GM23338 (cell line): ENCODE measurements at regions not wholly inside any gene's neighbourhood (a gene's known extent, or its start where the extent isn't known, plus 50 kb on each side); places are given as distances from the start of the nearest gene placed in this dataset.

Experiments
- ATAC-seq: fragments of 200-7000 bp; cut with Tn5 transposase; 3 replicates; pipeline ENCODE4 v1.9.1; 2020
- DNase-seq: peaks from one replicate; pipeline ENCODE4 v3.0.0-alpha.2; 2015; ENCODE audit warnings: low spot score
- H2AFZ ChIP-seq: fragments of 200-600 bp; sonication (generic); 2 replicates; pipeline ENCODE4 v1.8.0; 2016; ENCODE audit warnings: antibody characterized with exemption, mild to moderate bottlenecking, moderate library complexity
- H3F3A ChIP-seq: fragments of 200-600 bp; sonication (generic); replicated peaks from 2 replicates; pipeline ENCODE4 v1.8.0; 2017; ENCODE audit warnings: antibody characterized with exemption, mixed run types, low read depth
- H3K27ac ChIP-seq: fragments of 200-600 bp; sonication (generic); 2 replicates; pipeline ENCODE4 v1.6.1; 2016; ENCODE audit warnings: low read depth
- H3K27me3 ChIP-seq: fragments of 200-600 bp; sonication (generic); 2 replicates; pipeline ENCODE4 v1.8.0; 2016; ENCODE audit warnings: mild to moderate bottlenecking, mixed run types, moderate library complexity; ENCODE audit not compliant: insufficient read depth
- H3K36me3 ChIP-seq: fragments of 200-600 bp; sonication (generic); 2 replicates; pipeline ENCODE4 v1.8.0; 2016; ENCODE audit warnings: mild to moderate bottlenecking; ENCODE audit not compliant: insufficient read depth
- H3K4me1 ChIP-seq: fragments of 200-600 bp; sonication (generic); 2 replicates; pipeline ENCODE4 v1.8.0; 2016; ENCODE audit warnings: mild to moderate bottlenecking, moderate library complexity; ENCODE audit not compliant: insufficient read depth
- H3K4me2 ChIP-seq: fragments of 200-600 bp; sonication (generic); 2 replicates; pipeline ENCODE4 v1.7.1; 2017; ENCODE audit warnings: mixed run types
- H3K4me3 ChIP-seq: fragments of 200-600 bp; sonication (generic); 2 replicates; pipeline ENCODE4 v1.6.1; 2016; ENCODE audit warnings: mixed run types
- H3K79me2 ChIP-seq: fragments of 200-600 bp; sonication (generic); replicated peaks from 2 replicates; pipeline ENCODE4 v1.8.0; 2017; ENCODE audit warnings: mild to moderate bottlenecking; ENCODE audit not compliant: insufficient read depth
- H3K9me2 ChIP-seq: fragments of 200-600 bp; sonication (generic); 2 replicates; pipeline ENCODE4 v1.8.0; 2017; ENCODE audit not compliant: insufficient read depth
- H4K20me1 ChIP-seq: fragments of 200-600 bp; sonication (generic); replicated peaks from 2 replicates; pipeline ENCODE4 v1.8.0; 2017; ENCODE audit warnings: mild to moderate bottlenecking; ENCODE audit not compliant: insufficient read depth
- H3K27ac Mint-ChIP-seq: 2 replicates; pipeline ENCODE4 v1.8.0; 2020; ENCODE audit warnings: inconsistent platforms, mild to moderate bottlenecking, moderate library complexity, mixed read lengths
- H3K27me3 Mint-ChIP-seq: 3 replicates; pipeline ENCODE4 v1.8.0; 2022; ENCODE audit warnings: low read depth, mild to moderate bottlenecking, moderate library complexity, mixed read lengths, inconsistent platforms; ENCODE audit not compliant: insufficient read depth, poor library complexity
- H3K36me3 Mint-ChIP-seq: 3 replicates; pipeline ENCODE4 v1.8.0; 2021; ENCODE audit warnings: low read depth, mild to moderate bottlenecking, inconsistent platforms, moderate library complexity, mixed read lengths
- H3K4me1 Mint-ChIP-seq: 3 replicates; pipeline ENCODE4 v1.8.0; 2020; ENCODE audit warnings: mild to moderate bottlenecking, inconsistent platforms, mixed read lengths
- H3K4me3 Mint-ChIP-seq: 3 replicates; pipeline ENCODE4 v1.8.0; 2021; ENCODE audit warnings: moderate library complexity, mild to moderate bottlenecking, inconsistent platforms, mixed read lengths
- H3K9me3 Mint-ChIP-seq: 3 replicates; pipeline ENCODE4 v1.8.0; 2020; ENCODE audit warnings: moderate library complexity, mild to moderate bottlenecking, inconsistent platforms, mixed read lengths
- EZH2phosphoT487 ChIP-seq: fragments of 200-600 bp; sonication (generic); IDR thresholded peaks from one replicate; pipeline ENCODE4 v1.8.1; 2018; ENCODE audit warnings: antibody characterized with exemption; ENCODE audit not compliant: unreplicated experiment
- NANOG ChIP-seq: IDR thresholded peaks from 2 replicates; pipeline ENCODE4 v1.6.1; 2016; ENCODE audit warnings: antibody characterized with exemption, borderline replicate concordance
- POLR2AphosphoS5 ChIP-seq: IDR thresholded peaks from 2 replicates; pipeline ENCODE4 v1.6.1; 2016; ENCODE audit warnings: antibody characterized with exemption, low read depth
- REST ChIP-seq: IDR thresholded peaks from one replicate; pipeline ENCODE4 v1.6.1; 2018; ENCODE audit warnings: antibody characterized with exemption; ENCODE audit not compliant: unreplicated experiment
- STAT1 ChIP-seq: IDR thresholded peaks from one replicate; pipeline ENCODE4 v1.6.1; 2016; ENCODE audit warnings: antibody characterized with exemption; ENCODE audit not compliant: unreplicated experiment
- ZNF331 ChIP-seq: fragments of 250-450 bp; sonication (Bioruptor Pico); IDR thresholded peaks from 2 replicates; pipeline ENCODE4 v1.5.0; 2020; ENCODE audit warnings: low read depth, mild to moderate bottlenecking, moderate library complexity
- ZNF462 ChIP-seq: fragments of 250-450 bp; sonication (Bioruptor Pico); IDR thresholded peaks from 2 replicates; pipeline ENCODE4 v1.5.0; 2020; ENCODE audit warnings: mild to moderate bottlenecking, moderate library complexity
- TF ChIP-seq, protein P1 (sequence below): IDR thresholded peaks from 2 replicates; pipeline ENCODE4 v1.6.1; 2016; ENCODE audit warnings: antibody characterized with exemption

GRCh38 chr2:222802514-222803196 lies 58.2 kb upstream of the ACSL3 start:
- Mint-ChIP-seq H3K4me3 (no peak overlapping the region), H3K4me1 (peaks cover 2% of the 10 kb centered on the region; the same call in 1 of the 3 replicates), H3K27me3 (peaks cover 4% of the 10 kb centered on the region), H3K9me3 (no peaks in the 10 kb centered on the region), H3K36me3 (no peaks in the 10 kb centered on the region), H3K27ac (no peak overlapping the region)
- Histone ChIP-seq H3K4me3 (no peak overlapping the region), H3K27me3 (no peaks in the 10 kb centered on the region), H3F3A (no peaks in the 10 kb centered on the region), H3K9me2 (no peaks in the 10 kb centered on the region), H3K4me1 (no peaks in the 10 kb centered on the region), H3K36me3 (no peaks in the 10 kb centered on the region), H3K27ac (no peak overlapping the region), H4K20me1 (no peaks in the 10 kb centered on the region), H3K79me2 (no peaks in the 10 kb centered on the region), H3K4me2 (no peak overlapping the region), H2AFZ (no peak overlapping the region)
- TF ChIP-seq ZNF331 (CRISPR knock-in tag), result no peak
- TF ChIP-seq POLR2AphosphoS5, result no peak
- TF ChIP-seq REST, result no peak
- TF ChIP-seq NANOG, result no peak
- TF ChIP-seq STAT1, result no peak
- TF ChIP-seq EZH2phosphoT487, result no peak
- DNase-seq (no peak), ATAC-seq (no peak)

DNA sequence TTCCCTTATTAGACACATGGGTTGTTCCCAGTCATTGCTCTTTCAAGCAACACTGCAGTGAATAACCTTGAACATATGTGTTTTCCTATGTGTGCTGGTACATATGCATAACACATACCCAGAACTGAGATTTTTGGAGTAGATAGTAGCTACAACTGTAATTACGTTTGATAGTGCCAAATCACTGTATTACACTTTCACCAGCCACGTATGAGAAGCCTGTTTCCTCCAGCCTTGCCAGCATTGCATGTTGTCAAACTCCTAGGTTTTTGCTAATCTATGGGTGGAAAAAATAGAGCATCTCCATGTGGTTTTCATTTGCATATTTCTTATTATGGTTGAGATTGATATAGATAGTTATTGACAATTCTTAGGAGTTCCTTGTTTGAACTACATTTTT lies 56.5 kb upstream of the ACSL3 start:
- Histone ChIP-seq H3K4me2 (no peak overlapping the region), H2AFZ (no peak overlapping the region), H3K27ac (no peak overlapping the region), H3K79me2 (no peaks in the 10 kb centered on the region), H3K27me3 (no peaks in the 10 kb centered on the region), H3K9me2 (no peaks in the 10 kb centered on the region), H3K4me3 (no peak overlapping the region), H3K4me1 (no peaks in the 10 kb centered on the region), H3K36me3 (no peaks in the 10 kb centered on the region), H4K20me1 (no peaks in the 10 kb centered on the region), H3F3A (no peaks in the 10 kb centered on the region)
- no peak for DNase-seq
- H3K4me3 Mint-ChIP-seq, result no peak overlapping the region
- ATAC-seq, result no peak
- peaks cover 3% of the 10 kb centered on the region for H3K27me3 Mint-ChIP-seq
- H3K27ac Mint-ChIP-seq, result no peak overlapping the region
- no peaks in the 10 kb centered on the region for H3K36me3 Mint-ChIP-seq
- peaks cover 2% of the 10 kb centered on the region; the same call in 1 of the 3 replicates for H3K4me1 Mint-ChIP-seq
- H3K9me3 Mint-ChIP-seq, result no peaks in the 10 kb centered on the region
- TF ChIP-seq, protein P1, sequence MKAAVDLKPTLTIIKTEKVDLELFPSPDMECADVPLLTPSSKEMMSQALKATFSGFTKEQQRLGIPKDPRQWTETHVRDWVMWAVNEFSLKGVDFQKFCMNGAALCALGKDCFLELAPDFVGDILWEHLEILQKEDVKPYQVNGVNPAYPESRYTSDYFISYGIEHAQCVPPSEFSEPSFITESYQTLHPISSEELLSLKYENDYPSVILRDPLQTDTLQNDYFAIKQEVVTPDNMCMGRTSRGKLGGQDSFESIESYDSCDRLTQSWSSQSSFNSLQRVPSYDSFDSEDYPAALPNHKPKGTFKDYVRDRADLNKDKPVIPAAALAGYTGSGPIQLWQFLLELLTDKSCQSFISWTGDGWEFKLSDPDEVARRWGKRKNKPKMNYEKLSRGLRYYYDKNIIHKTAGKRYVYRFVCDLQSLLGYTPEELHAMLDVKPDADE, result no peak
- TF ChIP-seq STAT1 (no peak), ZNF462 (no peak)
